ENCODE measurements at regions not wholly inside any gene's neighbourhood (a gene's known extent, or its start where the extent isn't known, plus 50 kb on each side); places are given as distances from the start of the nearest gene placed in this dataset.

DNA sequence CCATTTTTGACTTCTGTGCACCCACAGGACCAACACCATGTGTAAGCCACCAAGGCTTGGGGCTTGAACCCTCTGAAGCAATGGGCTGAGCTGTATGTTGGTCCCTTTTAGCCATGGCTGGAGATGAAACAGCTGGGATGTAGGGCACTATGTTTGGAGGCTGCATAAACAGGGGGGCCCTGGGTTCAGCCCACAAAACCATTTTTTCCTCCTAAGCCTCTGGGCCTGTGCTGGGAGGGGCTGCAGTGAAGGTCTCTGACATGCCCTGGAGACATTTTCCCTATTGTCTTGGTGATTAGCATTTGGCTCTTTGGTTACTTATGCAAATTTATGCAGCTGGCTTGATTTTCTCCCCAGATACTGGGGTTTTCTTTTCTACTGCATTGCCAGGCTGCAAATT is 144.9 kb downstream of the ZNF326 start:
- H3K4me3 ChIP-seq (replicated peaks; ENCODE audit: insufficient read depth, low read length) = no peak overlapping the region
- TF ChIP-seq, protein P1, sequence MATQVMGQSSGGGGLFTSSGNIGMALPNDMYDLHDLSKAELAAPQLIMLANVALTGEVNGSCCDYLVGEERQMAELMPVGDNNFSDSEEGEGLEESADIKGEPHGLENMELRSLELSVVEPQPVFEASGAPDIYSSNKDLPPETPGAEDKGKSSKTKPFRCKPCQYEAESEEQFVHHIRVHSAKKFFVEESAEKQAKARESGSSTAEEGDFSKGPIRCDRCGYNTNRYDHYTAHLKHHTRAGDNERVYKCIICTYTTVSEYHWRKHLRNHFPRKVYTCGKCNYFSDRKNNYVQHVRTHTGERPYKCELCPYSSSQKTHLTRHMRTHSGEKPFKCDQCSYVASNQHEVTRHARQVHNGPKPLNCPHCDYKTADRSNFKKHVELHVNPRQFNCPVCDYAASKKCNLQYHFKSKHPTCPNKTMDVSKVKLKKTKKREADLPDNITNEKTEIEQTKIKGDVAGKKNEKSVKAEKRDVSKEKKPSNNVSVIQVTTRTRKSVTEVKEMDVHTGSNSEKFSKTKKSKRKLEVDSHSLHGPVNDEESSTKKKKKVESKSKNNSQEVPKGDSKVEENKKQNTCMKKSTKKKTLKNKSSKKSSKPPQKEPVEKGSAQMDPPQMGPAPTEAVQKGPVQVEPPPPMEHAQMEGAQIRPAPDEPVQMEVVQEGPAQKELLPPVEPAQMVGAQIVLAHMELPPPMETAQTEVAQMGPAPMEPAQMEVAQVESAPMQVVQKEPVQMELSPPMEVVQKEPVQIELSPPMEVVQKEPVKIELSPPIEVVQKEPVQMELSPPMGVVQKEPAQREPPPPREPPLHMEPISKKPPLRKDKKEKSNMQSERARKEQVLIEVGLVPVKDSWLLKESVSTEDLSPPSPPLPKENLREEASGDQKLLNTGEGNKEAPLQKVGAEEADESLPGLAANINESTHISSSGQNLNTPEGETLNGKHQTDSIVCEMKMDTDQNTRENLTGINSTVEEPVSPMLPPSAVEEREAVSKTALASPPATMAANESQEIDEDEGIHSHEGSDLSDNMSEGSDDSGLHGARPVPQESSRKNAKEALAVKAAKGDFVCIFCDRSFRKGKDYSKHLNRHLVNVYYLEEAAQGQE (IDR thresholded peaks at IDR 0.05; ENCODE audit: insufficient replicate concordance, low read depth) = no peak
- TF ChIP-seq POLR2AphosphoS5 (IDR thresholded peaks at IDR 0.05; ENCODE audit: low read depth) (no peak), GABPA (IDR thresholded peaks at IDR 0.05; ENCODE audit: low read depth) (no peak), SPI1 (IDR thresholded peaks at IDR 0.05; ENCODE audit: borderline replicate concordance, low read depth) (no peak)
- TF ChIP-seq, protein P2, sequence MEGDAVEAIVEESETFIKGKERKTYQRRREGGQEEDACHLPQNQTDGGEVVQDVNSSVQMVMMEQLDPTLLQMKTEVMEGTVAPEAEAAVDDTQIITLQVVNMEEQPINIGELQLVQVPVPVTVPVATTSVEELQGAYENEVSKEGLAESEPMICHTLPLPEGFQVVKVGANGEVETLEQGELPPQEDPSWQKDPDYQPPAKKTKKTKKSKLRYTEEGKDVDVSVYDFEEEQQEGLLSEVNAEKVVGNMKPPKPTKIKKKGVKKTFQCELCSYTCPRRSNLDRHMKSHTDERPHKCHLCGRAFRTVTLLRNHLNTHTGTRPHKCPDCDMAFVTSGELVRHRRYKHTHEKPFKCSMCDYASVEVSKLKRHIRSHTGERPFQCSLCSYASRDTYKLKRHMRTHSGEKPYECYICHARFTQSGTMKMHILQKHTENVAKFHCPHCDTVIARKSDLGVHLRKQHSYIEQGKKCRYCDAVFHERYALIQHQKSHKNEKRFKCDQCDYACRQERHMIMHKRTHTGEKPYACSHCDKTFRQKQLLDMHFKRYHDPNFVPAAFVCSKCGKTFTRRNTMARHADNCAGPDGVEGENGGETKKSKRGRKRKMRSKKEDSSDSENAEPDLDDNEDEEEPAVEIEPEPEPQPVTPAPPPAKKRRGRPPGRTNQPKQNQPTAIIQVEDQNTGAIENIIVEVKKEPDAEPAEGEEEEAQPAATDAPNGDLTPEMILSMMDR (IDR thresholded peaks at IDR 0.05; ENCODE audit: insufficient read depth, low read length) = no peak
- no peak for DNase-seq (ENCODE audit: low read depth in 1 of 2, low spot score in 1 of 2)
- no peak overlapping the region for H3K27ac ChIP-seq (replicated peaks)
- H3K27me3 ChIP-seq (ENCODE audit: insufficient read depth, poor library complexity, severe bottlenecking) = no peaks in the 10 kb centered on the region

DNA sequence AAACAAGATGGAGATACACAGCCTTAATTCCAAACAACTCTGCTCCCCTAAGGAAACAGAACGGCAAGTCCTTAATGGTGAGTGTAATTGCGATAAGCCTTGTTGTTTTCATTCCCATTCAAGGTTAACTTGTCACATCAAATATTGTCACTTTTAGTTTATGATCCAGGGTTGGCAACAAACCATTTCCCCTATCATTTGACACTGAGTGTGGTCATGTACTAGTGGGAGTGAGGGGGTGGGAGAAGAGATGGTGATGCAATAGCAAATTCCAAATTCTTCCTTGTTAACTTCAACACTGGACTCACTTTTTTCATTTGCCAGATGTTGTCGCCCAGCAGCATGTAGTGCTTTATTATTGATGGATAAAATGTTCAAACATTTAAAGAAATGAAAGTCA is 140.4 kb downstream of the ZNF326 start:
- H3K4me3 ChIP-seq (replicated peaks; ENCODE audit: insufficient read depth, low read length) = no peak overlapping the region
- H3K27ac ChIP-seq (replicated peaks) = no peak overlapping the region
- DNase-seq (ENCODE audit: low read depth in 1 of 2, low spot score in 1 of 2) = no peak
- TF ChIP-seq, protein P2 (IDR thresholded peaks at IDR 0.05; ENCODE audit: insufficient read depth, low read length) = no peak
- no peak for TF ChIP-seq GABPA (IDR thresholded peaks at IDR 0.05; ENCODE audit: low read depth)
- TF ChIP-seq, protein P1 (IDR thresholded peaks at IDR 0.05; ENCODE audit: insufficient replicate concordance, low read depth) = no peak
- no peak for TF ChIP-seq POLR2AphosphoS5 (IDR thresholded peaks at IDR 0.05; ENCODE audit: low read depth)
- TF ChIP-seq SPI1 (IDR thresholded peaks at IDR 0.05; ENCODE audit: borderline replicate concordance, low read depth) = no peak
- no peaks in the 10 kb centered on the region for H3K27me3 ChIP-seq (ENCODE audit: insufficient read depth, poor library complexity, severe bottlenecking)

DNA sequence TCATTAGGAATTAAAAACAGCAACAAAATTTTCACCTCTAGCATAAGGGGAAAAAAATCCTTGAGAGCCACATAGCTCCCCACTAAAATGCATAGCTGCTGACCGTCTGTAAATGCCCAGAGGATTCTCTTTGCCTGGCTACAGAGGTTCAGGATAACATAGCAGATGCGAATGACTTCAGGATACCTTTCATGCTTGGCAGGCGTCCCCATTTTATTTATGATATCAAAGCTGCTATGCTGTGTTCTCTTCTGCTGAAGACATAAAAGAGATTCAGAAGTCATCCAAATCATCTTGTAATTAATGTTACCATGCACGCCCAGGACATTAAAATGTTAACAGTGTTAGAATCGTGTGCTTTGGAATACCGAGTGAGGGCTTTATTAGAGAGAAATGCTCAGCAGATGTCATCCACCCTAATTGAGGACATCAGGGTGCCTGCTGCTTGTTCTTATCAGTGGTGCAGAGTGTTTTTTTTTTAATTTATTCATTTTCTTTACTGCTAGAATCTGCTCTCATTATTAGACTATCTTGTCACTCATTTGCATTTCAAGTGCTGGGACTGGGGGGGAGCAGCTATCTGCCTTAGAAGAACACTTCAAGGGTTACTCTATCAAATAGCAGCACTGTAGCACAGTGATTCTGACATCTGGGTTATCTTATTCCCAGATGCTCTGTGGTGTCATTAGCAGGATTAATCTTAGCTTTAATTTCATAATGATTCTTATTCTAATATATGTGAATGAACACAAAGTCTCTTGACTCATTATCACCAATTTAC is 139.5 kb downstream of the ZNF326 start:
- H3K27me3 ChIP-seq (ENCODE audit: insufficient read depth, poor library complexity, severe bottlenecking) = no peaks in the 10 kb centered on the region
- H3K4me3 ChIP-seq (replicated peaks; ENCODE audit: insufficient read depth, low read length) = no peak overlapping the region
- TF ChIP-seq SPI1 (IDR thresholded peaks at IDR 0.05; ENCODE audit: borderline replicate concordance, low read depth) = no peak
- TF ChIP-seq GABPA (IDR thresholded peaks at IDR 0.05; ENCODE audit: low read depth) = no peak
- TF ChIP-seq POLR2AphosphoS5 (IDR thresholded peaks at IDR 0.05; ENCODE audit: low read depth) = no peak
- TF ChIP-seq, protein P1 (IDR thresholded peaks at IDR 0.05; ENCODE audit: insufficient replicate concordance, low read depth) = no peak
- TF ChIP-seq, protein P2 (IDR thresholded peaks at IDR 0.05; ENCODE audit: insufficient read depth, low read length) = no peak
- no peak overlapping the region for H3K27ac ChIP-seq (replicated peaks)
- no peak for DNase-seq (ENCODE audit: low read depth in 1 of 2, low spot score in 1 of 2)

Data from HL-60 (cell line).